Fibroblast of skin of scalp (primary cell): ENCODE measurements at regions not wholly inside any gene's neighbourhood (a gene's known extent, or its start where the extent isn't known, plus 50 kb on each side); places are given as distances from the start of the nearest gene placed in this dataset.

ENCODE experiments used
- DNase-seq: peaks from one replicate; pipeline ENCODE4 v3.0.0-alpha.2; 2013

- no peak for DNase-seq
Observed at GRCh38 chr7:20267482-20267881, 50.3 kb upstream of the MACC1 start.

- peak; percentile 22 for DNase-seq
Observed at GRCh38 chr7:20268824-20269223, 51.6 kb upstream of the MACC1 start.

GRCh38 chr7:20269726-20270125, 52.5 kb upstream of the MACC1 start:
- DNase-seq: peak; percentile 84

- no peak for DNase-seq
Observed at GRCh38 chr7:20270371-20270770, 53.2 kb upstream of the MACC1 start.

- DNase-seq: no peak
Observed at GRCh38 chr7:20270867-20271266, 53.7 kb upstream of the MACC1 start.

GRCh38 chr7:20275637-20276036, 55.1 kb upstream of the ITGB8 start:
- peak; percentile 58 for DNase-seq

- DNase-seq: no peak
Observed at GRCh38 chr7:20276705-20277472, 53.8 kb upstream of the ITGB8 start.

GRCh38 chr7:20279979-20280378, 50.7 kb upstream of the ITGB8 start:
- no peak for DNase-seq

- DNase-seq: peak; percentile 72
Observed at GRCh38 chr7:20280475-20281351, 50.0 kb upstream of the ITGB8 start.
